KG1 (cell line): ENCODE measurements at regions not wholly inside any gene's neighbourhood (a gene's known extent, or its start where the extent isn't known, plus 50 kb on each side); places are given as distances from the start of the nearest gene placed in this dataset.
"Not testable (repeated sequence)": the region's sequence is repeated elsewhere in the genome, so short reads cannot be mapped to it uniquely, and the experiment has no call there.

ENCODE experiments used
- DNase-seq: peaks from one replicate; lab custom pipeline; 2025; lab: John Stamatoyannopoulos, UW

GRCh38 chr20:29687438-29687837 is 1570.0 kb upstream of the DEFB115 start:
- DNase-seq, result no peak

GRCh38 chr20:29689411-29690225 is 1567.8 kb upstream of the DEFB115 start:
- DNase-seq, result no peak

GRCh38 chr20:29690274-29690673 is 1567.2 kb upstream of the DEFB115 start:
- DNase-seq, result no peak

GRCh38 chr20:29740601-29740950 is 1516.9 kb upstream of the DEFB115 start:
- no peak for DNase-seq

GRCh38 chr20:29740951-29741593 is 1516.4 kb upstream of the DEFB115 start:
- DNase-seq, result no peak

GRCh38 chr20:29741594-29741893 is 1515.9 kb upstream of the DEFB115 start:
- no peak for DNase-seq

- no peak for DNase-seq
These were observed 1515.4 kb upstream of the DEFB115 start for GRCh38 chr20:29741894-29742698.

- no peak for DNase-seq
These were observed 1514.8 kb upstream of the DEFB115 start for GRCh38 chr20:29742699-29743100.

GRCh38 chr20:29743101-29743931 is 1514.1 kb upstream of the DEFB115 start:
- DNase-seq, result no peak

- DNase-seq, result no peak
These were observed 1513.4 kb upstream of the DEFB115 start for GRCh38 chr20:29744071-29744470.

GRCh38 chr20:29745534-29746245 is 1511.8 kb upstream of the DEFB115 start:
- not testable (repeated sequence) for DNase-seq

- no peak for DNase-seq
These were observed 1507.1 kb upstream of the DEFB115 start for GRCh38 chr20:29750268-29750899.

GRCh38 chr20:29752644-29753425 is 1504.6 kb upstream of the DEFB115 start:
- DNase-seq, result not testable (repeated sequence)

GRCh38 chr20:29753426-29753746 is 1504.1 kb upstream of the DEFB115 start:
- not testable (repeated sequence) for DNase-seq

GRCh38 chr20:29753879-29754278 is 1503.6 kb upstream of the DEFB115 start:
- DNase-seq, result not testable (repeated sequence)

- not testable (repeated sequence) for DNase-seq
These were observed 1501.5 kb upstream of the DEFB115 start for GRCh38 chr20:29755854-29756498.

- DNase-seq, result no peak
These were observed 1500.8 kb upstream of the DEFB115 start for GRCh38 chr20:29756664-29757063.

GRCh38 chr20:29761621-29762385 is 1495.7 kb upstream of the DEFB115 start:
- DNase-seq, result not testable (repeated sequence)

- no peak for DNase-seq
These were observed 1494.8 kb upstream of the DEFB115 start for GRCh38 chr20:29762620-29763019.
